A673 (cell line): ENCODE measurements at regions not wholly inside any gene's neighbourhood (a gene's known extent, or its start where the extent isn't known, plus 50 kb on each side); places are given as distances from the start of the nearest gene placed in this dataset.

Source experiments
- BruUV-seq: library from RNA; stranded (reverse); fragments of 400-500 nt; replicated peaks from 2 replicates; lab custom pipeline; 2021; lab: Mats Ljungman, UMichigan
- CTCF ChIA-PET: fragments of 300-600 bp; sonication (Branson Sonifier 250); formaldehyde crosslinking; loops from one replicate; lab custom pipeline; 2022; ENCODE audit warnings: antibody characterized with exemption; lab: Charles Lee
- POLR2A ChIA-PET: fragments of 300-600 bp; sonication (Branson Sonifier 250); formaldehyde crosslinking; loops from one replicate; lab custom pipeline; 2022; ENCODE audit warnings: antibody characterized with exemption; ENCODE audit not compliant: low non-redundant PET; lab: Charles Lee
- DNase-seq: peaks from one replicate; pipeline ENCODE4 v3.0.0-alpha.2; 2015; ENCODE audit warnings: low spot score
- H3K27ac ChIP-seq: fragments of 200-600 bp; sonication (generic); 2 replicates; pipeline ENCODE4 v1.5.1; 2016; ENCODE audit warnings: mixed run types, low read depth, mild to moderate bottlenecking, mixed read lengths, antibody characterized with exemption, low read length; ENCODE audit not compliant: poor library complexity, severe bottlenecking
- H3K27me3 ChIP-seq: fragments of 200-600 bp; sonication (generic); replicated peaks from 2 replicates; pipeline ENCODE4 v1.6.1; 2017; ENCODE audit warnings: mixed run types, low read depth, mild to moderate bottlenecking, mixed read lengths, antibody characterized with exemption, low read length; ENCODE audit not compliant: insufficient read depth, poor library complexity
- H3K36me3 ChIP-seq: fragments of 200-600 bp; sonication (generic); 2 replicates; pipeline ENCODE4 v1.6.1; 2016; ENCODE audit warnings: mixed run types, mild to moderate bottlenecking, mixed read lengths, antibody characterized with exemption, low read length; ENCODE audit not compliant: insufficient read depth, poor library complexity, severe bottlenecking
- H3K4me1 ChIP-seq: fragments of 200-600 bp; sonication (generic); 2 replicates; pipeline ENCODE4 v1.6.1; 2017; ENCODE audit warnings: mixed run types, mild to moderate bottlenecking, mixed read lengths, antibody characterized with exemption, low read length; ENCODE audit not compliant: insufficient read depth, poor library complexity, severe bottlenecking
- H3K4me3 ChIP-seq: fragments of 200-600 bp; sonication (generic); 2 replicates; pipeline ENCODE4 v1.5.1; 2016; ENCODE audit warnings: low read depth, mixed run types, mild to moderate bottlenecking, mixed read lengths, low read length; ENCODE audit not compliant: poor library complexity, severe bottlenecking
- H3K9me3 ChIP-seq: fragments of 200-600 bp; sonication (generic); 2 replicates; pipeline ENCODE4 v1.6.1; 2016; ENCODE audit warnings: mixed run types, low read depth, mild to moderate bottlenecking, mixed read lengths, antibody characterized with exemption, low read length; ENCODE audit not compliant: poor library complexity, severe bottlenecking
- EZH2 ChIP-seq: fragments of 200-600 bp; sonication (generic); IDR thresholded peaks from 2 replicates; pipeline ENCODE4 v1.6.1; 2017; ENCODE audit warnings: borderline replicate concordance, low read depth, mild to moderate bottlenecking, mixed read lengths, antibody characterized with exemption, low read length; ENCODE audit not compliant: poor library complexity, severe bottlenecking
- intact Hi-C: fragments of 100-400 bp; cut with micrococcal nuclease; formaldehyde crosslinking; loops from one replicate; pipeline ENCODE4 v1.10.0; 2022; ENCODE audit not compliant: unreplicated experiment
- TF ChIP-seq, protein P1 (sequence below): fragments of 300-800, 200-600 bp; sonication (generic); conservative IDR thresholded peaks from 2 replicates; pipeline ENCODE4 v1.5.1; 2017; ENCODE audit warnings: low read depth, mild to moderate bottlenecking, antibody characterized with exemption, low read length, moderate library complexity, mixed read lengths

DNA sequence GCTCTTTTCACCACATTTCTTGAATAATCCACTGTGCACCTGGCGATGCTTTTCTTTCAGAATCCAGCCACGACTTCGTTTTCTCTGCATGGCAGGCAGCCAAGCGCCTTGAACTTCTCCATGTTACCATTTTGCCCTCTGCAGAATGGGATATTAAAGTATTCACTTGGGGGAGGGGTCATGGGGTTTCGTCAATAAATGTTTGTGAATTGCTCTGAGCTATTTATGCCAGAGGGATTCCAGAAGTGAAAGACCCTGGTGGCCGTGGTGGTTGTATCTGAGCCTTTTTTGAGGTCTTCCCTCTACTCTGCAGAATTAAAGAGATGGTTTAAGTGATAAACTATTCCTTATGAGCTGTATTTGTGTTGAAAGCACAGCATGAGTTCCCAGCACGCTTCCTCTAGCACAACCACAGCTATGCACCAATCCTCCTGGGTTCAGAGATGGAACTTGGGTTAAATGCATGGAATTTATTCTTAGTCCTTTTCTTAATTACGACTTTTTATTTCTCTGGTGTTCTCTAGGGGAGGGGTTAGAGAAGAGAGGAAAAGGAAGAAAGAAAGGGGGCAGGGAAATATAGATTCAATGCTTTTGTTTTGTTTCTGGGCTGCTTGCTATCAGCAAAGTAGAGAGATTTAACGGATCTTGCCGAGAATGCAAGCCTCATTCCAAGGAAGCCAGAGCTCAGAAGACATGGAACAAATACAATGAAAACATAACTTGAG is 478.2 kb upstream of the TNC start:
- CTCF ChIA-PET: interaction anchor here (0.6 to 1.1 kb wide), 3 partner anchors 21 to 976 kb away, joined by 3 read pairs; no protein-coding TSS in a partner anchor
- peak overlapping the region; percentile 60 for H3K4me3 ChIP-seq
- no peaks in the 10 kb centered on the region for H3K27me3 ChIP-seq
- POLR2A ChIA-PET: interaction anchor here (0.6 to 1.1 kb wide), 4 partner anchors 20 to 275 kb away, joined by 4 to 10 read pairs (median 6); no protein-coding TSS in a partner anchor
- no TSS peak for BruUV-seq
- TF ChIP-seq EZH2: no peak
- TF ChIP-seq, protein P1, sequence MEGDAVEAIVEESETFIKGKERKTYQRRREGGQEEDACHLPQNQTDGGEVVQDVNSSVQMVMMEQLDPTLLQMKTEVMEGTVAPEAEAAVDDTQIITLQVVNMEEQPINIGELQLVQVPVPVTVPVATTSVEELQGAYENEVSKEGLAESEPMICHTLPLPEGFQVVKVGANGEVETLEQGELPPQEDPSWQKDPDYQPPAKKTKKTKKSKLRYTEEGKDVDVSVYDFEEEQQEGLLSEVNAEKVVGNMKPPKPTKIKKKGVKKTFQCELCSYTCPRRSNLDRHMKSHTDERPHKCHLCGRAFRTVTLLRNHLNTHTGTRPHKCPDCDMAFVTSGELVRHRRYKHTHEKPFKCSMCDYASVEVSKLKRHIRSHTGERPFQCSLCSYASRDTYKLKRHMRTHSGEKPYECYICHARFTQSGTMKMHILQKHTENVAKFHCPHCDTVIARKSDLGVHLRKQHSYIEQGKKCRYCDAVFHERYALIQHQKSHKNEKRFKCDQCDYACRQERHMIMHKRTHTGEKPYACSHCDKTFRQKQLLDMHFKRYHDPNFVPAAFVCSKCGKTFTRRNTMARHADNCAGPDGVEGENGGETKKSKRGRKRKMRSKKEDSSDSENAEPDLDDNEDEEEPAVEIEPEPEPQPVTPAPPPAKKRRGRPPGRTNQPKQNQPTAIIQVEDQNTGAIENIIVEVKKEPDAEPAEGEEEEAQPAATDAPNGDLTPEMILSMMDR: no peak
- H3K27ac ChIP-seq: peak overlapping the region; percentile 99
- no peaks in the 10 kb centered on the region for H3K36me3 ChIP-seq
- intact Hi-C loops: loop anchor here (1.0 to 5.0 kb wide), 3 partner anchors 19 to 386 kb away; no protein-coding TSS in a partner anchor
- H3K4me1 ChIP-seq: peaks cover 76% of the 10 kb centered on the region
- no peaks in the 10 kb centered on the region for H3K9me3 ChIP-seq
- DNase-seq: peak; percentile 97

DNA sequence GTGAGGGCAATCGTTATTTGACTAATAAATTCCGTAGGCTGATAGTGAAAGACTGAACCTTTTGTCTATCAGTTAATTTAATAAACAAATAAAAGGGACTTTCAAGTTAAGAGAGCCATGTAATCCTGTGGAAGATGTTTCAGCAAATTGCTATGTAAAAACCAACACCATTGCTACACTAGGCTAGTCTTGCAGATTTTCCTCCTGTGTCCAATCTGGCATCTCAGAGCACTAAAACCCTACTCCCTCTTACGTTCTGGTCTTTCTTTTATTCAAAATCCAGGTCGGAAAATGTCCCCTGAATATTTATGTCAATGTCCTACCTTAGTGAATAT is 478.8 kb upstream of the TNC start:
- Histone ChIP-seq H3K27me3 (no peaks in the 10 kb centered on the region), H3K9me3 (no peaks in the 10 kb centered on the region), H3K4me3 (peak overlapping the region; percentile 60), H3K4me1 (peaks cover 80% of the 10 kb centered on the region), H3K36me3 (no peaks in the 10 kb centered on the region), H3K27ac (peak overlapping the region; percentile 99)
- BruUV-seq: TSS peak; percentile 77
- DNase-seq: no peak
- CTCF ChIA-PET: interaction anchor here (0.9 to 1.1 kb wide), 2 partner anchors 20 to 975 kb away, joined by 3 read pairs; no protein-coding TSS in a partner anchor
- intact Hi-C loops: loop anchor here (1.0 to 5.0 kb wide), 3 partner anchors 19 to 386 kb away; no protein-coding TSS in a partner anchor
- POLR2A ChIA-PET: interaction anchor here (0.6 to 1.1 kb wide), 2 partner anchors 268 to 274 kb away, joined by 6 to 10 read pairs; no protein-coding TSS in a partner anchor
- TF ChIP-seq EZH2: no peak
- TF ChIP-seq, protein P1: no peak

DNA sequence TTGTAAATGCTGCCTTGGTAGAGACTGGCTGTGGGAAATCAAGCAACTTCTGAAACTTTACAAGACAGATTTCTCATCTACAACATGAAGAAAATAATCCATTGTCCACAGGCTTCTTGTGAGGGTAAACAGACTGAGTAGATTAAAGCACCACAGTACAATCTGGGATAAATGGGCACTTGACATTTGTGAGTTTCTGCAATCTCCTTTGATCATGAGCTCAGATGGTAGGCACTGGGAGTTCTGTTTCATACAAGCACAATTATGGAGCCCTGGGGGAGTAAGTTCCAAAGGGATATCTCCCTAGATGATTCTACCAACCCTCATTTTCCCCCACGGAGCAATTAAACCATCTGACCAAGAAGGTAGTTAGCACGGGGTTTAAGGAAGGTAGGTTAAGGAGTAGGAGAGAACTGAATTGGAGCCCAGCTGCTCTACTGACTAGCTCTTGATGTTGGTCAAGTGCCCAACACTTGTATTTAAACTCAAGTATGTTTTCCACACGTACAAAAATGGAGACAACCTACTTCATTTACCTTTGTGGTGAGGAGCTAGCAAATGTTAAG is 479.5 kb upstream of the TNC start:
- POLR2A ChIA-PET: no interaction called here
- Histone ChIP-seq H3K36me3 (no peaks in the 10 kb centered on the region), H3K27ac (peak overlapping the region; percentile 99), H3K4me1 (peaks cover 75% of the 10 kb centered on the region), H3K27me3 (no peaks in the 10 kb centered on the region), H3K9me3 (no peaks in the 10 kb centered on the region), H3K4me3 (peak overlapping the region; percentile 60)
- TF ChIP-seq, protein P1: no peak
- TF ChIP-seq EZH2: no peak
- CTCF ChIA-PET: no interaction called here
- BruUV-seq: no TSS peak
- intact Hi-C loops: loop anchor here (5.0 kb wide), 1 partner anchor 385 kb away; no protein-coding TSS in a partner anchor
- DNase-seq: no peak
